MCF 10A (cell line): ENCODE measurements at regions not wholly inside any gene's neighbourhood (a gene's known extent, or its start where the extent isn't known, plus 50 kb on each side); places are given as distances from the start of the nearest gene placed in this dataset.

ENCODE experiments used
- BruUV-seq: library from RNA; stranded (reverse); fragments of 400-500 nt; replicated peaks from 2 replicates; lab custom pipeline; 2021; lab: Mats Ljungman, UMichigan
- CTCF ChIA-PET: fragments of 300-600 bp; sonication (Branson Sonifier 250); formaldehyde crosslinking; extraction: SDS; loops from one replicate; lab custom pipeline; 2021; ENCODE audit warnings: antibody characterized with exemption, inconsistent platforms; lab: Yijun Ruan, JAX
- POLR2A ChIA-PET: fragments of 300-600, 350-650 bp; sonication (Branson Sonifier 250); formaldehyde crosslinking; extraction: SDS; loops from one replicate; lab custom pipeline; 2020; ENCODE audit warnings: antibody characterized with exemption, inconsistent platforms; lab: Yijun Ruan, JAX
- DNase-seq: peaks from one replicate; pipeline ENCODE4 v3.0.0-alpha.2; 2018; ENCODE audit not compliant: unreplicated experiment
- H3K27ac Mint-ChIP-seq: one replicate; pipeline ENCODE4 v1.8.0; 2022; ENCODE audit warnings: mild to moderate bottlenecking, low read depth, mixed read lengths; ENCODE audit not compliant: unreplicated experiment
- H3K27me3 Mint-ChIP-seq: one replicate; pipeline ENCODE4 v1.8.0; 2022; ENCODE audit warnings: mixed read lengths; ENCODE audit not compliant: insufficient read depth, unreplicated experiment
- H3K36me3 Mint-ChIP-seq: one replicate; pipeline ENCODE4 v1.8.0; 2022; ENCODE audit warnings: mild to moderate bottlenecking, moderate library complexity, mixed read lengths; ENCODE audit not compliant: insufficient read depth, unreplicated experiment
- H3K4me1 Mint-ChIP-seq: one replicate; pipeline ENCODE4 v1.8.0; 2022; ENCODE audit warnings: mixed read lengths; ENCODE audit not compliant: insufficient read depth, unreplicated experiment
- H3K4me3 Mint-ChIP-seq: one replicate; pipeline ENCODE4 v1.8.0; 2022; ENCODE audit warnings: mild to moderate bottlenecking, moderate library complexity, mixed read lengths; ENCODE audit not compliant: unreplicated experiment
- H3K9me3 Mint-ChIP-seq: one replicate; pipeline ENCODE4 v1.8.0; 2022; ENCODE audit warnings: mixed read lengths; ENCODE audit not compliant: unreplicated experiment
- CTCF ChIP-seq: fragments of 200-600 bp; IDR thresholded peaks from one replicate; pipeline ENCODE4 v1.8.0; 2022; ENCODE audit warnings: antibody characterized with exemption, mild to moderate bottlenecking; ENCODE audit not compliant: unreplicated experiment
- intact Hi-C: fragments of 100-400 bp; cut with micrococcal nuclease; formaldehyde crosslinking; loops from 2 replicates; pipeline ENCODE4 v1.14.1; 2022

- H3K4me1 Mint-ChIP-seq, result no peaks in the 10 kb centered on the region
- H3K36me3 Mint-ChIP-seq, result no peaks in the 10 kb centered on the region
- H3K27ac Mint-ChIP-seq, result no peak overlapping the region
- BruUV-seq, result no TSS peak
- peak; percentile 56 for DNase-seq
- POLR2A ChIA-PET, result interaction anchor here (1.2 kb wide), 1 partner anchor 9 kb away, joined by 3 read pairs; no protein-coding TSS in a partner anchor
- peak; percentile 77 for TF ChIP-seq CTCF
- intact Hi-C loops, result loop anchor here (2.0 to 5.0 kb wide), 2 partner anchors 85 to 173 kb away; no protein-coding TSS in a partner anchor
- H3K27me3 Mint-ChIP-seq, result peaks cover 78% of the 10 kb centered on the region
- CTCF ChIA-PET, result interaction anchor here (0.8 to 1.6 kb wide), 9 partner anchors 9 to 180 kb away, joined by 3 to 8 read pairs (median 3); no protein-coding TSS in a partner anchor
- H3K4me3 Mint-ChIP-seq, result no peak overlapping the region
- H3K9me3 Mint-ChIP-seq, result no peaks in the 10 kb centered on the region
These were observed 53.1 kb upstream of the TYRP1 start for GRCh38 chr9:12640016-12640587.

GRCh38 chr9:12640866-12641636 lies 52.1 kb upstream of the TYRP1 start:
- no peak for TF ChIP-seq CTCF
- Mint-ChIP-seq H3K9me3 (no peaks in the 10 kb centered on the region), H3K36me3 (no peaks in the 10 kb centered on the region), H3K4me3 (no peak overlapping the region), H3K27ac (no peak overlapping the region), H3K27me3 (peaks cover 69% of the 10 kb centered on the region), H3K4me1 (no peaks in the 10 kb centered on the region)
- BruUV-seq, result no TSS peak
- POLR2A ChIA-PET, result interaction anchor here (1.2 kb wide), 1 partner anchor 8 kb away, joined by 3 read pairs; no protein-coding TSS in a partner anchor
- CTCF ChIA-PET, result interaction anchor here (0.5 to 1.6 kb wide), 6 partner anchors 8 to 1742 kb away, joined by 3 to 8 read pairs (median 3); no protein-coding TSS in a partner anchor
- no peak for DNase-seq
- intact Hi-C loops, result loop anchor here (2.0 to 5.0 kb wide), 2 partner anchors 86 to 174 kb away; no protein-coding TSS in a partner anchor
